Fibroblast of peridontal ligament (primary cell): ENCODE measurements at regions not wholly inside any gene's neighbourhood (a gene's known extent, or its start where the extent isn't known, plus 50 kb on each side); places are given as distances from the start of the nearest gene placed in this dataset.
"Not testable (repeated sequence)": the region's sequence is repeated elsewhere in the genome, so short reads cannot be mapped to it uniquely, and the experiment has no call there.

Source experiments
- DNase-seq: peaks from one replicate; pipeline ENCODE4 v3.0.0-alpha.2; 2010; ENCODE audit errors: extremely low read depth

- no peak for DNase-seq
These were observed 124.2 kb downstream of the GALR1 start for GRCh38 chr18:77373730-77374445.

- no peak for DNase-seq
These were observed 124.8 kb downstream of the GALR1 start for GRCh38 chr18:77374446-77374805.

GRCh38 chr18:77376043-77376732, 126.5 kb downstream of the GALR1 start:
- no peak for DNase-seq

- no peak for DNase-seq
These were observed 127.1 kb downstream of the GALR1 start for GRCh38 chr18:77376733-77377094.

- no peak for DNase-seq
These were observed 128.2 kb downstream of the GALR1 start for GRCh38 chr18:77377813-77378212.

- no peak for DNase-seq
These were observed 130.4 kb downstream of the GALR1 start for GRCh38 chr18:77379976-77380509.

GRCh38 chr18:77380695-77381094, 131.0 kb downstream of the GALR1 start:
- no peak for DNase-seq

- no peak for DNase-seq
These were observed 142.7 kb downstream of the GALR1 start for GRCh38 chr18:77392321-77392720.

- DNase-seq: no peak
These were observed 143.9 kb downstream of the GALR1 start for GRCh38 chr18:77393519-77393918.

- no peak for DNase-seq
These were observed 146.3 kb downstream of the GALR1 start for GRCh38 chr18:77395953-77396352.

GRCh38 chr18:77397056-77397455, 147.4 kb downstream of the GALR1 start:
- DNase-seq: no peak

GRCh38 chr18:77397617-77398016, 148.0 kb downstream of the GALR1 start:
- DNase-seq: no peak

- no peak for DNase-seq
These were observed 150.9 kb downstream of the GALR1 start for GRCh38 chr18:77400561-77400960.

- no peak for DNase-seq
These were observed 151.5 kb downstream of the GALR1 start for GRCh38 chr18:77401173-77401572.

GRCh38 chr18:77403969-77404535, 154.4 kb downstream of the GALR1 start:
- no peak for DNase-seq

GRCh38 chr18:77405096-77405495, 155.4 kb downstream of the GALR1 start:
- DNase-seq: no peak

GRCh38 chr18:77407733-77408132, 158.1 kb downstream of the GALR1 start:
- DNase-seq: no peak

- not testable (repeated sequence) for DNase-seq
These were observed 171.9 kb downstream of the GALR1 start for GRCh38 chr18:77421546-77421945.

GRCh38 chr18:77422974-77423867, 173.6 kb downstream of the GALR1 start:
- DNase-seq: no peak

GRCh38 chr18:77433076-77433475, 183.4 kb downstream of the GALR1 start:
- no peak for DNase-seq

GRCh38 chr18:77439888-77440287, 190.2 kb downstream of the GALR1 start:
- DNase-seq: no peak

- no peak for DNase-seq
These were observed 192.7 kb downstream of the GALR1 start for GRCh38 chr18:77442393-77442792.
